Fibroblast of lung (primary cell): ENCODE measurements at regions not wholly inside any gene's neighbourhood (a gene's known extent, or its start where the extent isn't known, plus 50 kb on each side); places are given as distances from the start of the nearest gene placed in this dataset.

Source experiments
- DNase-seq, 2 donors: peaks; one replicate each; pipeline versions ENCODE4 v3.0.0 to v3.0.0-alpha.2; 2010; ENCODE audit warnings: low read depth in 2 of 2
- H2AFZ ChIP-seq: 2 replicates; pipeline ENCODE4 v1.5.1; 2012; ENCODE audit warnings: low read length, control low read depth, inconsistent platforms
- H3K27ac ChIP-seq: 2 replicates; pipeline ENCODE4 v1.5.1; 2011; ENCODE audit warnings: low read length, control low read depth; ENCODE audit not compliant: insufficient read depth
- H3K27me3 ChIP-seq: 2 replicates; pipeline ENCODE4 v1.5.1; 2011; ENCODE audit warnings: mild to moderate bottlenecking, low read length; ENCODE audit not compliant: control insufficient read depth, insufficient read depth
- H3K36me3 ChIP-seq: 2 replicates; pipeline ENCODE4 v1.5.1; 2011; ENCODE audit warnings: low read length; ENCODE audit not compliant: control insufficient read depth, insufficient read depth
- H3K4me1 ChIP-seq: 2 replicates; pipeline ENCODE4 v1.5.1; 2011; ENCODE audit warnings: low read length; ENCODE audit not compliant: control insufficient read depth, insufficient read depth; ENCODE audit errors: extremely low read depth
- H3K4me2 ChIP-seq: 2 replicates; pipeline ENCODE4 v1.5.1; 2011; ENCODE audit warnings: low read length, control low read depth; ENCODE audit not compliant: insufficient read depth; ENCODE audit errors: extremely low read depth
- H3K4me3 ChIP-seq, 4 experiments: fragments of 200-600 bp in 1 of 4; sonication (generic) in 1 of 4; replicated peaks in 1 of 4; 2 replicates each; pipeline ENCODE4 v1.5.1; 2011 to 2016; ENCODE audit warnings: low read length in 4 of 4, low read depth in 3 of 4, mild to moderate bottlenecking in 3 of 4, control low read depth in 2 of 4, inconsistent platforms in 1 of 4, mixed read lengths in 1 of 4; ENCODE audit not compliant: insufficient read depth in 1 of 4; ENCODE audit errors: control extremely low read depth in 1 of 4
- H3K79me2 ChIP-seq: 2 replicates; pipeline ENCODE4 v1.5.1; 2012; ENCODE audit warnings: mild to moderate bottlenecking, low read length, inconsistent platforms; ENCODE audit not compliant: control insufficient read depth, insufficient read depth
- H3K9ac ChIP-seq: 2 replicates; pipeline ENCODE4 v1.5.1; 2011; ENCODE audit warnings: mild to moderate bottlenecking, low read length, control low read depth; ENCODE audit not compliant: insufficient read depth
- H3K9me3 ChIP-seq: 2 replicates; pipeline ENCODE4 v1.5.1; 2012; ENCODE audit warnings: low read depth, low read length; ENCODE audit not compliant: control insufficient read depth, insufficient read depth
- H4K20me1 ChIP-seq: 2 replicates; pipeline ENCODE4 v1.5.1; 2011; ENCODE audit warnings: low read length; ENCODE audit not compliant: control insufficient read depth, insufficient read depth; ENCODE audit errors: extremely low read depth
- CTCF ChIP-seq, 2 donors: IDR thresholded peaks in 1 of 2; conservative IDR thresholded peaks in 1 of 2; 1 replicate in 1 of 2; 2 replicates in 1 of 2; pipeline ENCODE4 v1.5.1; 2011 to 2012; ENCODE audit warnings: low read length in 2 of 2, control low read depth in 1 of 2, inconsistent platforms in 1 of 2, low read depth in 1 of 2, mild to moderate bottlenecking in 1 of 2
- EZH2 ChIP-seq: IDR thresholded peaks from 2 replicates; pipeline ENCODE4 v1.5.1; 2012; ENCODE audit warnings: low read length, control low read depth, mild to moderate bottlenecking; ENCODE audit errors: missing control alignments

GRCh38 chr4:30386266-30386895 lies 333.8 kb upstream of the PCDH7 start:
- Histone ChIP-seq H3K4me2 (no peak overlapping the region), H3K9me3 (no peaks in the 10 kb centered on the region), H3K79me2 (no peaks in the 10 kb centered on the region), H4K20me1 (no peaks in the 10 kb centered on the region), H3K36me3 (no peaks in the 10 kb centered on the region), H3K27me3 (no peaks in the 10 kb centered on the region), H2AFZ (no peak overlapping the region), H3K9ac (no peak overlapping the region), H3K4me3 (no peak overlapping the region), H3K4me1 (no peaks in the 10 kb centered on the region), H3K27ac (no peak overlapping the region)
- DNase-seq = peak; percentile 57 to 66
- TF ChIP-seq CTCF (conservative IDR thresholded peaks at IDR 0.05 in 1 of 2, IDR thresholded peaks at IDR 0.05 in 1 of 2; ENCODE audit: low read depth in 1 of 2, low read length in 2 of 2) (no peak), EZH2 (no peak)

GRCh38 chr4:30395902-30396301 lies 324.3 kb upstream of the PCDH7 start:
- H3K4me1 ChIP-seq = no peaks in the 10 kb centered on the region
- H3K79me2 ChIP-seq = no peaks in the 10 kb centered on the region
- no peak overlapping the region for H3K4me3 ChIP-seq
- no peak for DNase-seq
- no peak overlapping the region for H3K4me2 ChIP-seq
- no peaks in the 10 kb centered on the region for H4K20me1 ChIP-seq
- no peak for TF ChIP-seq EZH2
- no peak for TF ChIP-seq CTCF (conservative IDR thresholded peaks at IDR 0.05 in 1 of 2, IDR thresholded peaks at IDR 0.05 in 1 of 2; ENCODE audit: low read depth in 1 of 2, low read length in 2 of 2)
- H3K27ac ChIP-seq = no peak overlapping the region
- H3K9ac ChIP-seq = no peak overlapping the region
- H3K27me3 ChIP-seq = no peaks in the 10 kb centered on the region
- no peaks in the 10 kb centered on the region for H3K9me3 ChIP-seq
- H3K36me3 ChIP-seq = no peaks in the 10 kb centered on the region
- no peak overlapping the region for H2AFZ ChIP-seq

- Histone ChIP-seq H3K4me3 (no peak overlapping the region), H3K79me2 (no peaks in the 10 kb centered on the region), H2AFZ (no peak overlapping the region), H3K27me3 (no peaks in the 10 kb centered on the region), H4K20me1 (no peaks in the 10 kb centered on the region), H3K4me1 (no peaks in the 10 kb centered on the region), H3K9ac (no peak overlapping the region), H3K36me3 (no peaks in the 10 kb centered on the region), H3K9me3 (no peaks in the 10 kb centered on the region), H3K27ac (no peak overlapping the region), H3K4me2 (no peak overlapping the region)
- peak in 1 of 2 donors; percentile 54 for DNase-seq
- no peak for TF ChIP-seq EZH2
- TF ChIP-seq CTCF (conservative IDR thresholded peaks at IDR 0.05 in 1 of 2, IDR thresholded peaks at IDR 0.05 in 1 of 2; ENCODE audit: low read depth in 1 of 2, low read length in 2 of 2) = no peak
These were observed 323.2 kb upstream of the PCDH7 start for GRCh38 chr4:30396772-30397475.
